HEK293 (cell line): ENCODE measurements at regions not wholly inside any gene's neighbourhood (a gene's known extent, or its start where the extent isn't known, plus 50 kb on each side); places are given as distances from the start of the nearest gene placed in this dataset.

ENCODE experiments used
- CTCF ChIP-seq: fragments of 450-650 bp; formaldehyde crosslinking; IDR thresholded peaks from 2 replicates; pipeline ENCODE4 v1.5.1; 2016; ENCODE audit warnings: missing biosample characterization, missing genetic modification characterization
- MEIS1 ChIP-seq: sonication (generic); formaldehyde crosslinking; IDR thresholded peaks from 2 replicates; pipeline ENCODE4 v1.8.1; 2022; ENCODE audit warnings: missing genetic modification reagents, mild to moderate bottlenecking, borderline replicate concordance
- TCF7L2 ChIP-seq: IDR thresholded peaks from 2 replicates; pipeline ENCODE4 v1.6.1; 2011; ENCODE audit warnings: low read depth, mild to moderate bottlenecking, inconsistent platforms, low read length, moderate library complexity, borderline replicate concordance
- ZNF138 ChIP-seq: fragments of 450-650 bp; formaldehyde crosslinking; IDR thresholded peaks from 2 replicates; pipeline ENCODE4 v1.5.1; 2016; ENCODE audit warnings: missing biosample characterization, missing genetic modification characterization, borderline replicate concordance
- ZNF175 ChIP-seq: fragments of 450-650 bp; formaldehyde crosslinking; IDR thresholded peaks from 2 replicates; pipeline ENCODE4 v1.5.1; 2016; ENCODE audit warnings: missing biosample characterization, missing genetic modification characterization
- ZNF23 ChIP-seq: fragments of 450-650 bp; formaldehyde crosslinking; IDR thresholded peaks from 2 replicates; pipeline ENCODE4 v1.5.1; 2016; ENCODE audit warnings: missing biosample characterization, missing genetic modification characterization, borderline replicate concordance
- ZNF362 ChIP-seq: fragments of 450-650 bp; formaldehyde crosslinking; IDR thresholded peaks from 2 replicates; pipeline ENCODE4 v1.5.1; 2016; ENCODE audit warnings: missing biosample characterization, missing genetic modification characterization
- ZNF488 ChIP-seq: fragments of 450-650 bp; formaldehyde crosslinking; IDR thresholded peaks from 2 replicates; pipeline ENCODE4 v1.5.1; 2016; ENCODE audit warnings: missing biosample characterization, missing genetic modification characterization
- ZNF596 ChIP-seq: fragments of 450-650 bp; IDR thresholded peaks from 2 replicates; pipeline ENCODE4 v1.5.0; 2018; ENCODE audit warnings: missing biosample characterization, mild to moderate bottlenecking, missing genetic modification characterization, moderate library complexity
- ZNF658 ChIP-seq: fragments of 450-650 bp; formaldehyde crosslinking; IDR thresholded peaks from 2 replicates; pipeline ENCODE4; 2016; ENCODE audit warnings: missing biosample characterization, missing genetic modification characterization

- TF ChIP-seq CTCF (no peak), ZNF488 (tag by site-specific recombination) (no peak), ZNF362 (tag by site-specific recombination) (no peak), MEIS1 (CRISPR knock-in tag) (no peak), ZNF658 (tag by site-specific recombination) (no peak), ZNF23 (no peak), TCF7L2 (no peak), ZNF138 (no peak), ZNF596 (tag by site-specific recombination) (no peak), ZNF175 (tag by site-specific recombination) (no peak)
These were observed 116.2 kb downstream of the CENPF start for GRCh38 chr1:214719207-214719606.
